ENCODE measurements at regions not wholly inside any gene's neighbourhood (a gene's known extent, or its start where the extent isn't known, plus 50 kb on each side); places are given as distances from the start of the nearest gene placed in this dataset.

- ChIA-PET CTCF (no interaction called here), POLR2A (no interaction called here)
- no peak for TF ChIP-seq BHLHE40 (IDR thresholded peaks at IDR 0.05; ENCODE audit: borderline replicate concordance)
- DNase-seq (ENCODE audit: extremely low spot score): no peak
Measured at GRCh38 chr3:113124256-113124830, 87.0 kb upstream of the BOC start.

GRCh38 chr3:113125951-113126350 lies 85.4 kb upstream of the BOC start:
- CTCF ChIA-PET: no interaction called here
- POLR2A ChIA-PET: no interaction called here
- DNase-seq (ENCODE audit: extremely low spot score): no peak
- TF ChIP-seq NFRKB (IDR thresholded peaks at IDR 0.05) (no peak), SP1 (IDR thresholded peaks at IDR 0.05) (no peak), ZNF384 (IDR thresholded peaks at IDR 0.05) (no peak), HDGF (IDR thresholded peaks at IDR 0.05; ENCODE audit: borderline replicate concordance) (no peak), LEF1 (IDR thresholded peaks at IDR 0.05; ENCODE audit: borderline replicate concordance) (no peak), L3MBTL2 (conservative IDR thresholded peaks at IDR 0.05) (no peak), PKNOX1 (IDR thresholded peaks at IDR 0.05) (no peak)

GRCh38 chr3:113128386-113129015 lies 82.9 kb upstream of the BOC start:
- no peak for TF ChIP-seq SP1 (IDR thresholded peaks at IDR 0.05)
- TF ChIP-seq FOXM1 (IDR thresholded peaks at IDR 0.05; ENCODE audit: borderline replicate concordance): no peak
- TF ChIP-seq BHLHE40 (IDR thresholded peaks at IDR 0.05; ENCODE audit: borderline replicate concordance): no peak
- no peak for TF ChIP-seq ARNT (IDR thresholded peaks at IDR 0.05)
- no peak for TF ChIP-seq PKNOX1 (IDR thresholded peaks at IDR 0.05)
- no peak for TF ChIP-seq LEF1 (IDR thresholded peaks at IDR 0.05; ENCODE audit: borderline replicate concordance)
- no peak for TF ChIP-seq TARDBP (IDR thresholded peaks at IDR 0.05)
- TF ChIP-seq SUZ12 (IDR thresholded peaks at IDR 0.05): no peak
- no peak for TF ChIP-seq NFRKB (IDR thresholded peaks at IDR 0.05)
- no peak for TF ChIP-seq FOXK2 (IDR thresholded peaks at IDR 0.05)
- TF ChIP-seq HDGF (IDR thresholded peaks at IDR 0.05; ENCODE audit: borderline replicate concordance): no peak
- no peak for TF ChIP-seq ZNF384 (IDR thresholded peaks at IDR 0.05)
- no peak for TF ChIP-seq CTBP1 (IDR thresholded peaks at IDR 0.05; ENCODE audit: borderline replicate concordance)
- TF ChIP-seq L3MBTL2 (conservative IDR thresholded peaks at IDR 0.05): no peak
- no peak for TF ChIP-seq ELF4 (IDR thresholded peaks at IDR 0.05)
- no peak for TF ChIP-seq FOXA1 (IDR thresholded peaks at IDR 0.05)
- CTCF ChIA-PET: no interaction called here
- POLR2A ChIA-PET: no interaction called here
- DNase-seq (ENCODE audit: extremely low spot score): no peak

- POLR2A ChIA-PET: no interaction called here
- TF ChIP-seq LEF1 (IDR thresholded peaks at IDR 0.05; ENCODE audit: borderline replicate concordance) (no peak), TARDBP (IDR thresholded peaks at IDR 0.05) (no peak), BHLHE40 (IDR thresholded peaks at IDR 0.05; ENCODE audit: borderline replicate concordance) (no peak), FOXM1 (IDR thresholded peaks at IDR 0.05; ENCODE audit: borderline replicate concordance) (no peak), ELF4 (IDR thresholded peaks at IDR 0.05) (no peak), PKNOX1 (IDR thresholded peaks at IDR 0.05) (no peak), FOXA1 (IDR thresholded peaks at IDR 0.05) (no peak), L3MBTL2 (conservative IDR thresholded peaks at IDR 0.05) (no peak), FOXK2 (IDR thresholded peaks at IDR 0.05) (no peak), SP1 (IDR thresholded peaks at IDR 0.05) (no peak), CTBP1 (IDR thresholded peaks at IDR 0.05; ENCODE audit: borderline replicate concordance) (no peak), ZNF384 (IDR thresholded peaks at IDR 0.05) (no peak)
- DNase-seq (ENCODE audit: extremely low spot score): no peak
- CTCF ChIA-PET: no interaction called here
Measured at GRCh38 chr3:113129168-113129567, 82.2 kb upstream of the BOC start.

- TF ChIP-seq CTBP1 (IDR thresholded peaks at IDR 0.05; ENCODE audit: borderline replicate concordance): no peak
- TF ChIP-seq PKNOX1 (IDR thresholded peaks at IDR 0.05): no peak
- TF ChIP-seq NFRKB (IDR thresholded peaks at IDR 0.05): no peak
- no peak for TF ChIP-seq ARNT (IDR thresholded peaks at IDR 0.05)
- no peak for TF ChIP-seq L3MBTL2 (conservative IDR thresholded peaks at IDR 0.05)
- TF ChIP-seq FOXA1 (IDR thresholded peaks at IDR 0.05): no peak
- no peak for TF ChIP-seq BHLHE40 (IDR thresholded peaks at IDR 0.05; ENCODE audit: borderline replicate concordance)
- no peak for TF ChIP-seq LEF1 (IDR thresholded peaks at IDR 0.05; ENCODE audit: borderline replicate concordance)
- no peak for TF ChIP-seq TARDBP (IDR thresholded peaks at IDR 0.05)
- TF ChIP-seq SP1 (IDR thresholded peaks at IDR 0.05): no peak
- no peak for TF ChIP-seq HDGF (IDR thresholded peaks at IDR 0.05; ENCODE audit: borderline replicate concordance)
- TF ChIP-seq ZNF384 (IDR thresholded peaks at IDR 0.05): no peak
- TF ChIP-seq SUZ12 (IDR thresholded peaks at IDR 0.05): no peak
- TF ChIP-seq FOXK2 (IDR thresholded peaks at IDR 0.05): no peak
- TF ChIP-seq FOXM1 (IDR thresholded peaks at IDR 0.05; ENCODE audit: borderline replicate concordance): no peak
- no peak for TF ChIP-seq ELF4 (IDR thresholded peaks at IDR 0.05)
- CTCF ChIA-PET: interaction anchor here (3.1 kb wide), 1 partner anchor 156 kb away, joined by 15 read pairs; no protein-coding TSS in a partner anchor
- DNase-seq (ENCODE audit: extremely low spot score): no peak
- POLR2A ChIA-PET: no interaction called here
Measured at GRCh38 chr3:113132571-113132996, 78.8 kb upstream of the BOC start.

Data from HEK293T (cell line).